Natural killer cell treated with Interleukin-12 subunit alpha and Interleukin-12 subunit beta and Interleukin-15 and Interleukin-18, amount 100 ng/mL, for 72 hours (primary cell): ENCODE measurements at regions not wholly inside any gene's neighbourhood (a gene's known extent, or its start where the extent isn't known, plus 50 kb on each side); places are given as distances from the start of the nearest gene placed in this dataset.
"Not testable (repeated sequence)": the region's sequence is repeated elsewhere in the genome, so short reads cannot be mapped to it uniquely, and the experiment has no call there.

Experiments used
- ATAC-seq, 2 donors: fragments of 150-1000 bp; cut with Tn5 transposase in 1 of 2; sonication (Bioruptor Pico), chemical (Tn5 transposase) in 1 of 2; 2 replicates each; pipeline ENCODE4 v1.10.0; 2021
- DNase-seq: peaks from one replicate; pipeline ENCODE4 v3.0.0; 2022; ENCODE audit warnings: low spot score
- H3K27ac Mint-ChIP-seq, 2 donors: 1 replicate in 1 of 2; 2 replicates in 1 of 2; pipeline ENCODE4 v1.8.0; 2022; ENCODE audit warnings: mixed read lengths in 2 of 2, mild to moderate bottlenecking in 1 of 2, moderate library complexity in 1 of 2
- H3K27me3 Mint-ChIP-seq, 2 donors: 1 replicate in 1 of 2; 2 replicates in 1 of 2; pipeline ENCODE4 v1.8.0; 2022; ENCODE audit warnings: mixed read lengths in 2 of 2
- H3K36me3 Mint-ChIP-seq: one replicate; pipeline ENCODE4 v1.8.0; 2022; ENCODE audit warnings: mixed read lengths
- H3K4me1 Mint-ChIP-seq, 2 donors: 1 replicate in 1 of 2; 2 replicates in 1 of 2; pipeline ENCODE4 v1.8.0; 2022; ENCODE audit warnings: low read depth in 2 of 2, mixed read lengths in 2 of 2, mild to moderate bottlenecking in 1 of 2
- H3K4me3 Mint-ChIP-seq: one replicate; pipeline ENCODE4 v1.8.0; 2022; ENCODE audit warnings: mixed read lengths
- H3K9me3 Mint-ChIP-seq: 2 replicates; pipeline ENCODE4 v1.8.0; 2022; ENCODE audit warnings: mixed read lengths

- DNase-seq = no peak
- no peaks in the 10 kb centered on the region for H3K4me1 Mint-ChIP-seq
- peaks cover 4 to 11% of the 10 kb centered on the region in 2 donors for H3K27me3 Mint-ChIP-seq
- ATAC-seq = no peak
- no peaks in the 10 kb centered on the region for H3K36me3 Mint-ChIP-seq
- no peak overlapping the region for H3K4me3 Mint-ChIP-seq
- no peak overlapping the region for H3K27ac Mint-ChIP-seq
- no peaks in the 10 kb centered on the region for H3K9me3 Mint-ChIP-seq
Measured at GRCh38 chr10:61063034-61063433, 119.0 kb upstream of the RHOBTB1 start.

- Mint-ChIP-seq H3K4me1 (no peaks in the 10 kb centered on the region), H3K27ac (no peak overlapping the region), H3K36me3 (no peaks in the 10 kb centered on the region), H3K4me3 (no peak overlapping the region), H3K27me3 (peaks cover 0 to 11% of the 10 kb centered on the region in 2 donors), H3K9me3 (no peaks in the 10 kb centered on the region)
- DNase-seq (no peak), ATAC-seq (no peak)
Measured at GRCh38 chr10:61061923-61062504, 118.0 kb upstream of the RHOBTB1 start.

GRCh38 chr10:61059636-61060035 lies 115.7 kb upstream of the RHOBTB1 start:
- Mint-ChIP-seq H3K9me3 (no peaks in the 10 kb centered on the region), H3K27ac (no peak overlapping the region), H3K4me1 (no peaks in the 10 kb centered on the region), H3K36me3 (no peaks in the 10 kb centered on the region), H3K4me3 (no peak overlapping the region), H3K27me3 (peaks cover 0 to 11% of the 10 kb centered on the region in 2 donors)
- DNase-seq = no peak
- ATAC-seq = no peak

- no peak overlapping the region for H3K4me3 Mint-ChIP-seq
- H3K27me3 Mint-ChIP-seq = no peaks in the 10 kb centered on the region
- no peaks in the 10 kb centered on the region for H3K36me3 Mint-ChIP-seq
- H3K27ac Mint-ChIP-seq = no peak overlapping the region
- DNase-seq = no peak
- no peak for ATAC-seq
- H3K4me1 Mint-ChIP-seq = no peaks in the 10 kb centered on the region
- no peaks in the 10 kb centered on the region for H3K9me3 Mint-ChIP-seq
Measured at GRCh38 chr10:61052469-61053205, 108.7 kb upstream of the RHOBTB1 start.

GRCh38 chr10:61051344-61051743 lies 107.4 kb upstream of the RHOBTB1 start:
- H3K9me3 Mint-ChIP-seq = no peaks in the 10 kb centered on the region
- DNase-seq = no peak
- ATAC-seq = no peak
- H3K27me3 Mint-ChIP-seq = peaks cover 1 to 2% of the 10 kb centered on the region in 2 donors
- H3K36me3 Mint-ChIP-seq = no peaks in the 10 kb centered on the region
- no peaks in the 10 kb centered on the region for H3K4me1 Mint-ChIP-seq
- H3K4me3 Mint-ChIP-seq = no peak overlapping the region
- no peak overlapping the region for H3K27ac Mint-ChIP-seq

- DNase-seq (no peak), ATAC-seq (no peak)
- no peak overlapping the region for H3K27ac Mint-ChIP-seq
- H3K4me3 Mint-ChIP-seq = no peak overlapping the region
- no peaks in the 10 kb centered on the region for H3K4me1 Mint-ChIP-seq
- H3K9me3 Mint-ChIP-seq = peaks cover 2% of the 10 kb centered on the region
- H3K36me3 Mint-ChIP-seq = no peaks in the 10 kb centered on the region
- H3K27me3 Mint-ChIP-seq = peaks cover 7 to 8% of the 10 kb centered on the region in 2 donors
Measured at GRCh38 chr10:61050120-61050745, 106.2 kb upstream of the RHOBTB1 start.

- no peak overlapping the region for H3K4me3 Mint-ChIP-seq
- ATAC-seq (no peak), DNase-seq (no peak)
- H3K27ac Mint-ChIP-seq = no peak overlapping the region
- no peaks in the 10 kb centered on the region for H3K36me3 Mint-ChIP-seq
- no peaks in the 10 kb centered on the region for H3K4me1 Mint-ChIP-seq
- peaks cover 7 to 8% of the 10 kb centered on the region in 2 donors for H3K27me3 Mint-ChIP-seq
- H3K9me3 Mint-ChIP-seq = peaks cover 2% of the 10 kb centered on the region
Measured at GRCh38 chr10:61049386-61049785, 105.4 kb upstream of the RHOBTB1 start.

GRCh38 chr10:61047788-61048560 lies 104.0 kb upstream of the RHOBTB1 start:
- H3K27ac Mint-ChIP-seq = no peak overlapping the region
- peaks cover 2% of the 10 kb centered on the region for H3K9me3 Mint-ChIP-seq
- no peak for ATAC-seq
- no peak for DNase-seq
- no peak overlapping the region for H3K4me3 Mint-ChIP-seq
- H3K4me1 Mint-ChIP-seq = no peaks in the 10 kb centered on the region
- H3K36me3 Mint-ChIP-seq = no peaks in the 10 kb centered on the region
- peaks cover 7 to 8% of the 10 kb centered on the region in 2 donors for H3K27me3 Mint-ChIP-seq

- no peak overlapping the region for H3K27ac Mint-ChIP-seq
- H3K27me3 Mint-ChIP-seq = peaks cover 7 to 8% of the 10 kb centered on the region in 2 donors
- H3K4me3 Mint-ChIP-seq = no peak overlapping the region
- no peak for ATAC-seq
- no peak for DNase-seq
- peaks cover 2% of the 10 kb centered on the region for H3K9me3 Mint-ChIP-seq
- H3K4me1 Mint-ChIP-seq = no peaks in the 10 kb centered on the region
- no peaks in the 10 kb centered on the region for H3K36me3 Mint-ChIP-seq
Measured at GRCh38 chr10:61047081-61047480, 103.1 kb upstream of the RHOBTB1 start.

- H3K36me3 Mint-ChIP-seq, H3K27ac Mint-ChIP-seq, H3K4me3 Mint-ChIP-seq, ATAC-seq, H3K4me1 Mint-ChIP-seq, H3K9me3 Mint-ChIP-seq, DNase-seq: not testable (repeated sequence)
- peaks cover 7 to 15% of the 10 kb centered on the region in 2 donors for H3K27me3 Mint-ChIP-seq
Measured at GRCh38 chr10:61045480-61045879, 101.5 kb upstream of the RHOBTB1 start.

- ATAC-seq (no peak), DNase-seq (no peak)
- no peak overlapping the region for H3K4me3 Mint-ChIP-seq
- H3K27me3 Mint-ChIP-seq = peaks cover 7 to 15% of the 10 kb centered on the region in 2 donors
- no peak overlapping the region for H3K27ac Mint-ChIP-seq
- no peaks in the 10 kb centered on the region for H3K4me1 Mint-ChIP-seq
- H3K9me3 Mint-ChIP-seq = peaks cover 2% of the 10 kb centered on the region
- H3K36me3 Mint-ChIP-seq = no peaks in the 10 kb centered on the region
Measured at GRCh38 chr10:61042533-61042932, 98.5 kb upstream of the RHOBTB1 start.

- no peak for DNase-seq
- ATAC-seq = no peak
- H3K9me3 Mint-ChIP-seq = no peaks in the 10 kb centered on the region
- H3K27me3 Mint-ChIP-seq = peaks cover 0 to 7% of the 10 kb centered on the region in 2 donors
- H3K4me3 Mint-ChIP-seq = no peak overlapping the region
- no peaks in the 10 kb centered on the region for H3K4me1 Mint-ChIP-seq
- H3K27ac Mint-ChIP-seq = no peak overlapping the region
- no peaks in the 10 kb centered on the region for H3K36me3 Mint-ChIP-seq
Measured at GRCh38 chr10:61040399-61041016, 96.5 kb upstream of the RHOBTB1 start.

GRCh38 chr10:61039868-61040267 lies 95.9 kb upstream of the RHOBTB1 start:
- Mint-ChIP-seq H3K36me3 (no peaks in the 10 kb centered on the region), H3K27me3 (peaks cover 0 to 7% of the 10 kb centered on the region in 2 donors), H3K4me1 (no peaks in the 10 kb centered on the region), H3K27ac (no peak overlapping the region), H3K4me3 (no peak overlapping the region), H3K9me3 (no peaks in the 10 kb centered on the region)
- ATAC-seq (no peak), DNase-seq (no peak)
